ENCODE measurements at regions not wholly inside any gene's neighbourhood (a gene's known extent, or its start where the extent isn't known, plus 50 kb on each side); places are given as distances from the start of the nearest gene placed in this dataset.

DNA sequence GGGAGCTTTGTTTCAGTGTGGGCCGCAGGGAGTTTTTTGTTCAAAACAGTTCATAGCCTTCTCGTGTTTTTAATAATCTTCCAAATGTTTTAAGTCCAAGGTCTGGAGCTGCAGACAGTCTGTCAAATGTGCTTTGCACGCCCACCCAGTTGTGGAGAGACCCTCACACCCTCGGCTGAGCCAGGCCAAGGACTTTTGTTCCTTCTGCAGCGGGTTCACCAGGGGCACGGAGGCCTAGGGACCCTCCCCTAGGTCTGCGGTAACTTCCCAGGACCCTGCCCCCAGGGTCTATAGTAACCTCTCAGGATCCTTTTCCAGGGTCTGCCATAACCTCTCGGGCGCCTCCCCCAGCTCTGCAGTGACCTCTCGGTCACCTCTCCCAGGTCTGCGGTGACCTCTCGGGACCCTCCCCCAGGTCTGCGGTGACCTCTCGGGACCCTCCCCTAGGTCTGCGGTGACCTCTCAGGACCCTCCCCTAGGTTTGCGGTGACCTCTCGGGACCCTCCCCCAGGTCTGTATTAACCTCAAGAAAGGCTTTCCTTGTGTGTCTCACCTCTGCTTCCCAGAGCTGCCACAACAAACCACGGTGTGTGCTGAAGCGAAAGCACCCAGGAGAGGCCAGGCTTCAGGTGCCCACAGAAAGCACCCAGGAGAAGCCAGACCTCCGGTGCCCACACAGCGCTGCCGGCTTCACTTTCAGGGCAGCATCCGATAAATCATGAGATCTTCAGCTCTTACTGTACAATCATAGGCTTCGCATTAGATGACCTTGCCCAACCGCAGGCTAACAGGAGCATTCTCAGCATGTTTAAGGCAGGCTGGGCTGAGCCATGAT, 301.9 kb upstream of the SALL3 start:
- no peak for DNase-seq

DNA sequence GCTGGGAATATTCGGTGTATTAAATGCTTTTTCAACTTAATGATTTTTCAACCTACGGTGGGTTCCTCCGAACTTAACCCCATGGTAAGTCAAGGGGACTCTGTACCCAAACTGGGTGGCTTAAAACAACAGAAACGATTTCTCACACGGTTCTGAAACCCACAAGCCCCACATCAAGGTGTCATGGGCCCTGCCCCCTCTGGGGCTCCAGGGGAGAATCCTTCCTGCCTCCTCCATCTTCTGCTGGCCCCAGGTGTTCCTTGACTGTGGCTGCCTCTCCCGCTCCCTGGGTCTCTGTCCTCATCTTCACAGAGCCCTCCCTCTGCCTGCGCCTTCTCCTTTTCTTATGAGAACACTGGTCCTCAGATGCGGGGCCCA, 301.3 kb upstream of the SALL3 start:
- no peak for DNase-seq

DNA sequence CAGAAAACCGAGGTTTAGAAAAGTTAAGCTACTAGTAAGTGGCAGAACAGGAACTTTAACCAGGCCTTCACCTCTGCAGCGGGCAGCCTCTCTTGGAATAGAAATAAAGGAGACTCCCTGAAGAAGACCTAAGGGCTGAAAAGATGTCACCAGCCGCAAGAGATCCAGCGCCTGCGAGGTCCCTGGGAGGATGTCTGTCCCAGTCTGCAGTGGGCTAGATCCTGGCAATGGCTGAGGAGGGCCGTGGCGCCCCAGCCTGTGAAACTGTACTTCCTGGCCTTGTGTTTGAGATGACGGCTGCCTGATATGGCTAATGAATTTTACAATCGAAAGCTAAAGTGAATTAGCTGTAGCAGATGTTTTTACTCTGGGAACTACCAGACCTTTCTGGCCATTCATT, 300.6 kb upstream of the SALL3 start:
- no peak for DNase-seq

- DNase-seq = no peak
Observed at GRCh38 chr18:78679613-78680260, 299.9 kb upstream of the SALL3 start.

DNA sequence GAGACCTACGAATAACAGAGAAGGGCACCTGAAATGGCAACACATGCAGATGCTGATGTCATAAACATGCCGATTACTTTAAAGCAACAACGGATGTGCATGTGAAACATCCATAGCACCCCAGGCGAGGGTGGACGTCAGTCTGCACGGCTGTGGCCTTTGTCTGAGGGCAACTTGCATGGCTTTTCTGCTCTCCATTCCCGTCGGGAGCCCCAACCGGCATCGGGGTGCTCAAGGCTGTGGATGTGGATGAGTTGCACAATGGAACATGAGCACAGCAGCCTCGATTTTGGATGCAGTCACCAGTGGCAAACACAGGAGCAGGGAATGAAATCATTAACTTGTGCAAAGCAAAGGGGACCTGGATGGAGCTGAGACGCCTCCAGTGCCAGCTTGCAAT, 298.2 kb upstream of the SALL3 start:
- DNase-seq = no peak

- DNase-seq = no peak
Observed at GRCh38 chr18:78681934-78682333, 297.7 kb upstream of the SALL3 start.

DNA sequence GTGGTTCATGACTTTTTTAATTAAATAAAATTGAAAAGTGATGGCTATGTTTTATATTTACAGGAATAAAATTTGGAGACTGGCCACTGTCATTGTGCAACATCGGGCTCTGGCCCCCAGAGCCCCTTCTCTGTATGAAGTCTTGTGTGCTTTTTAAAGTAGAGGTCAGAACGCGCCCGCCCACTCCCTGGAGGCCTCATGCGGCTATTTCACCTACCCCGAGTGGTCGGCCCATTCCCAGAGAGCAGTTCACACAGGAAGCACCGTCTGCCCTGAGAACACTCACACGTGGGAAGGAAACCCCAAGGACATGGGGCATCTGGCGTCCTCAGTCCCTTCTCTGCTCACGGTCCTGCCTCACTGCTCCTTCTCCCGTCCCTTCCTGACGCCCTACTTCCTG, 296.9 kb upstream of the SALL3 start:
- DNase-seq = no peak

GRCh38 chr18:78683191-78684010, 296.2 kb upstream of the SALL3 start:
- DNase-seq = no peak

DNA sequence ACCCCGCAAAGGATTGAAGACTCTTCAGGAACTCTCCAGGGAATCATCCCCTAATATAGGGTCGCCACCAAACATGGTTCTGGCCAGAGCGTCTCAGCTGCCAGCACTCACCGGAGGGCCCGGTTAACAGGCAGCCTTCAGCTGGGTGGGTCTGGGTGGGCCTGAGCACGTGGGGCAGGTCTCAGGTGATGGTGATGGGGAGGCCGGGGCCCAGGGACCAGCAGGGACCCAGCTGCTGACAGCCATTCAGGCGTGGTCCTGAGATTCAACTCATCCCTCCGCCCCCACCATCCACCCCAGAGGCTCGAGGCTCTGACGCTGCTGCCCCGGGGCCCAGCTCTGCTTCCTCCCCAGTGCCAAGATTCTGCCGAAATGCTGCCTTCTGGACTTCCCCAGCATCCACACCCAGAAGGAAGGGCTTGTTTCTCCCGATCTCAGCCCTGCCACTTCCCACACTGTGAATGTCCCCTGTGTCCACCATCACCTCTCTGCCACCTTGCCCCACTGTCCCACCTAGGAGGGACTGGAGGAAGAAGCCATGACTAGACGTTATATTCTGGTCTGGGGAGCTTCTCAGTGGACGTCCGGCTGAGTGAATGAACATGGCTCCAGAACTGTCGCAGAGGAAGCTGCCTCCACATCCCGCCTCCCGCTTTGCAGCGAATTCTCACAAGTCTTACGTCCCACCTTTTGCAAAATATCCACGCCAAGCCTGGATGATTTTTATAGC, 294.2 kb upstream of the SALL3 start:
- DNase-seq = no peak

- no peak for DNase-seq
Observed at GRCh38 chr18:78685980-78686530, 293.6 kb upstream of the SALL3 start.

GRCh38 chr18:78686976-78687685, 292.5 kb upstream of the SALL3 start:
- no peak for DNase-seq

GRCh38 chr18:78687736-78688135, 291.9 kb upstream of the SALL3 start:
- no peak for DNase-seq

GRCh38 chr18:78688249-78688648, 291.4 kb upstream of the SALL3 start:
- DNase-seq = no peak

DNA sequence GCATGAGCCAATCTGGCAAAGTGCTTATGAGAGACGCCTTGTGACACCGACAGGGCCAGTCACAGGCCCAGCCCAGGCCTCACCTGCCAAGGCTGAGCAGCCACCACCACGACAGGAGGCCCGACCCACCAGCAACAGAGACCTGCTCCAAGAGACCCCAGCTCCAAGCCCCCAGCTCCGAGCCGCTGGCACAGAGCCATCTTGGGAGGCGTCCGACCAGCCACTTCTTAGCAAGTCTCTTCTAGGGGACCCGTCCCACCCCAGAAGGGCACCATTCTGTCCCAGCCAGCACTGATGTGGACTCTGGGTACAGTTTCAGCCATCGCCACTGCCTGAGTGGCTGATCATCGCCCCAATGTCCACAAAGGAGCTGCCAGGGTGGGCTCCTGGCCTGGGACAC, 290.7 kb upstream of the SALL3 start:
- DNase-seq = no peak

- DNase-seq = no peak
Observed at GRCh38 chr18:78689606-78690005, 290.0 kb upstream of the SALL3 start.

DNA sequence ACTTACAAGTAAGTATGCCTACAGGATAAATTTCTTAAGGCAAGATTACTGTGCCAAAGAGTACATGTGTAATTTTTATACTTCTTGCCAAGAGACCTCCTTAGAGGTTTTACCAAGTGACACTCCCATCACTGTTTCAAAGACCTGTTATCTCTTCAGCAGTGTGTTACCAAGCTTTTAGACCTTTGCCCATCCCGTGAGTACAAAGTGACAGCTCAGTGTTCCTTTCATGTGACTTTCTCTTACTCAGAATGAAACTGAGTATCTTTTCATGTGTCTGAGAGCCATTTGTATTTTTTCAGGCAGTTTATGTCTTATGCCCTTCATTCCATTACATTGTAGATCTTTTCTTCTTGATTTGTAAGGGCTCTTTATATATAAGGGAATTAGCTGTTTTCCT, 287.5 kb upstream of the SALL3 start:
- DNase-seq = no peak

DNA sequence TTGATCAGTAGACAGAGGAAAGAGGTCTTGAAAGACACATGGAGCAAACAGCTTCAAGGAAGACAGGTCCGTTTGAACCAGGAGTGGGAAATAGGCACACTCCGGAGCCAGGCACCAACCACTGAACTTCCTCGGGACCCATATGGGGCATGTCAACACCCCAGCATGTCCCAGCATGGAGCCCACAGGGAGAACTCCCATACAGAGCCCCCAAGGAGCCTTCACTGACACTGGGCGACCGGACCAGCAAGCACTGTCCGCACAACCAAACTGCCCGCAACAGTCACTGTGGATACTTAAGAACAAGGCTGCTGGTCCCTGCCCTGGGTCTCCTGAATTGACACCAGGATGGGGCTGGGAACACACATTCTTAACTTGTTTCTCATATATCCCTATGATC, 286.2 kb upstream of the SALL3 start:
- no peak for DNase-seq

DNA sequence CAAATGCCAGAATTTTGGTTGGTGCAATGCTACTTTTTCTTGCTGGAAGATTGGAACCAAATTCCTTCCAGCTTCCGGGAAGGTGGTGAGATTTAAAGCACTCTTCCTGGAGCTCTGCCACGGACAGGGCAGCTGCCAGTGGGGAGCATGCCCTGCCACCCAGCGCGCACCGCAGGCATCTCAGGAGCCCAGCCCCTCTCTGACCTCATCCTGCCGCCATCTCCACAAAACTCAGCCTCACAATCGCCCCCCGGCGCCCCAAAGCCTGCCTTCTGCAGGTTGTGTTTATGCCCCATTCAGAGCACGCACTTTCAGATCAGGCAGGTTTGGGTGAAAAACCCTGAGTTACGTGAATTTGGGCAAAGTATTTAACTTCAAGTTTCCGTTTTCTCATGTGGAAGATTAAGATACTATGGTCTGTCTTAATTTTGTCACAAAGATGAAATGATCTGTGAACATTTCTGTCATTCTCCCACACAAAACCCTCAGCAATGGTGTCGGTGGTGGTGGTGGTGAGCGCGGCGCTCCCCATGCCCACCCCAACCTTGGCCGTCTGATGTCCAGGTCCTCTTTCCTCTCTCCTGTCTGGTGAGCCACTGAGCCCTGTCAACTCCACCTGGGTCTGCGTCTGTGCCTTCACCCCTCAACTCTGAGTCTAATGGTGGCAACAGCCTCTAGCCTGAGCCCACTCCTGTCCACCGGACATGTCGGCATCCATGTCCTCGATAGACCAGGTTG, 282.8 kb upstream of the SALL3 start:
- DNase-seq = no peak

GRCh38 chr18:78697446-78697845, 282.2 kb upstream of the SALL3 start:
- no peak for DNase-seq

DNA sequence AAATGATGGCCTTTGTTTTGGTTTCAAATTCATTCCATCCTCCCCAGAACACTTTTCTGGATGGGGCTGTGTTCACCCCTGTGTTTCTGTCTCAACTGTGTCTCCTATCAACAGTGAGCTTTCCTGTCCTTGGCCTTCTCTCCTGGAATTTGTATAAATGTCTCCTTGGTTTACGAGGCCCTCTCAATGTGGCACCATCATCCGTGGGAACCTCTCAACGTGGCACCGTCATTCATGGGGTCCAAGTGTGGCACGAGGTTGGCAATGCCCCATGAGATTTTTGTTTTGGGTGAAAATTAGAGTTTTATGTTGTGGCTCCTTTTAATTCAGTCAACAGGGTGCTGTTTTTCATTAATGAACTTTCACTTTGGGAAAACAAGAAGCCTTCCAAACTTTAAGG, 280.7 kb upstream of the SALL3 start:
- DNase-seq = no peak

DNA sequence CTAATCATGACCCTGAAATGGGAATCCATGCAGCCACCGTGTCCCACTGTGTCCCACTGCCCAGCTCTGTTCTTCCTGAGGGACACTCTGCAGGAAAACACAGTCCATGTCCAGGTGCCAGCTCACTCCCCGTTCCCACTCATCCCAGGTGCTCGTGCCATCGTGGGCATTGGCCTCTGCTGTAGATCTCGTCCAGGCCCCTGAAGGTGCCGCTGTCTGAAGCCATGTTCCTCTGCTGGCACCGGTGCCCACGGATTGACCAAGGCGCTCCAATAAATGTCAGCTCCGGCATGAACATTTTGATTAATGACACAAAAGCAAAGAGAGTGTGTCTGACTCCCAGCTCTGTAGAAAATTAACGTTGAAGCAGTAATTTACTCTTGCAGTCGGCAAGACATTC, 280.1 kb upstream of the SALL3 start:
- DNase-seq = no peak

Data from T1000 (cell line).